ENCODE measurements at regions not wholly inside any gene's neighbourhood (a gene's known extent, or its start where the extent isn't known, plus 50 kb on each side); places are given as distances from the start of the nearest gene placed in this dataset.
A peak's percentile ranks its signal among the peaks of the same experiment; 100 is the strongest.

DNA sequence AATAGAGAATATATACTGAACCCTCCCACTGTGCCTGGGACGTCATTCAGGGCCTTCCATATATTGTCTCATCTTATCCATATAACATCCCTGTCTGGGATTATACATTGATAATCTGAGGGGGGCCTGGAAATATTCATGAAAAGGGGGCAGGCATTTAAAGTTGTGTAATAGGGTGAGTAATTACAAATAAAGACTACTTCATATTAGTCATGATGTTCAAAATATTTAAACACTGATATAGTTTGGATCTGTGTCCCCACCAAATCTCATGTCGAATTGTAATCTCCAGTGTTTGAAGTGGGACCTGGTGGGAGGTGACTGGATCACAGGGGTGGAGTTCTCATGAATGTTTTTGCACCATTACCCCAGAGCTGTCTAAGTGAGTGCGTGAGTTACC is 97.8 kb downstream of the AQP9 start:
- no peak for DNase-seq (ENCODE audit: low spot score)

DNA sequence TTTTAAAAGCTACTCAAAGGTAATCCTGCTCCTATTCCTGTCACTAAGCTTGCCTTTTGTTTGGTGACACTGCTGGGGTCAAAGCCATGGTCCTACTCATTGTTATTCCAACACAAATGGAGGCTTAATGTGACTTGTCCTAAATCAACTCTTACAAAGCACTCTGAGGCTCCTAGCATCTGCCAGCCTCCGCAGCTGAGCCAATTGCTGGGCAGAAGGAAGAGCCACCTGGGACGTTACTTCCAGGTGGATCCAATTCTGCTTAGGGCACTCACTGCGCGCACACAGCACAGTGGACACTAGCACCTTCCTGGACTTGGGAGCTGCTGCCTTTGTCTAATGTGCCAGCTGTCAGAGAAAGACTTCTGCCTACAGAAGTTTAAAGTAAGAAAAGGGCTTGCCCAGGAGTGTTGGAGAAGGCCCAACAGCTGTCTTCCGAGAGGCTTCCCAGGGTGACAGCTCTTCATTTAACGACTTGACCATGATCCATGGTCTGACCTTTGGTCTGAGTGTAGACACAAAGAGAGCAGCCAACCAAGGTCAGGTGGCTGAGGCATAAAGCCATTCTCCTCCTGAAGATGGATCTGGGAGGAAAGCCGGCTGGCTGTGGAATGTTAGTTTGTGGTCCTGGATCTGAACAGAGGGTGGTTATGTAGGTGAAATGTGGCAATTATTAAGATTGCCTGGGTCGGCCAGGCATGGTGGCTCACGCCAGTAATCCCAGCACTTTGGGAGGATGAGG is 102.2 kb downstream of the AQP9 start:
- DNase-seq (ENCODE audit: low spot score): no peak

DNA sequence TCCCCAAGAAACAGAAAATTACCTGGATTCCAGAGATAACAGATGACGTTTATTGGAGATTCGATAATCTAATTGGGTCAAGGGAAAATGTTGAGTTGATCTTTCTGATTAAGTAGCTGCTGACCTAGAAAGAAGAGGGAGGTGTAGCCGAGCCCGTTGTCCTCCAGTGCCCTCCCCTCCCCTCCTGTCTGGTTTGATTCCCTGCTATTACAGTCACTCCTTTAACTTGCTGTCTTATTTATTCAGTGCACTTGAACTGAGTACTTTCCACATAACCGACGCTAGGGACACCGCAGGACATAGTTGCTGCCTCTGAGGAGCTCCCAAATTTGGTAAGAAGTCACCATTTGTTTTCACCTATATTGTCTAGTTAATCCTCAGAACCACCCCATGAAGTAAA is 103.7 kb downstream of the AQP9 start:
- no peak for DNase-seq (ENCODE audit: low spot score)

DNA sequence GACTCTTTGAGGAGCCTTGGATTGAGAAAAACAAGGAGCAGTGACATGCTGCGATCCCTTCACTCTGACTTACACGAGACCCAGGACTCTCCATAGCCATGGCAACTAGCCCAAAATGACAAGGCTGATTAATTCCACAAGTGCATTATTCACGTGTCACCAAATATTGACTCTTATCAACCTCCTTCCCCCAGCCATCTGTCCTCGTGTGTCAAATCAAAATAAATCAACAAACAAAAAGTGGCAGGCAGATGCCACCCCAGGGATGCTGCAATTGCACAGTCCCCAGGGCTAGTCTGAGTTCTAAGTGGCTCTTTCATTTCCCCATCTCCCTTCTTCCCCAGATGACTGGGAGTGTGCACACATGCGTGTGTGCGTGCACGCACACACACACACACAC is 104.9 kb downstream of the AQP9 start:
- DNase-seq (ENCODE audit: low spot score): no peak

DNA sequence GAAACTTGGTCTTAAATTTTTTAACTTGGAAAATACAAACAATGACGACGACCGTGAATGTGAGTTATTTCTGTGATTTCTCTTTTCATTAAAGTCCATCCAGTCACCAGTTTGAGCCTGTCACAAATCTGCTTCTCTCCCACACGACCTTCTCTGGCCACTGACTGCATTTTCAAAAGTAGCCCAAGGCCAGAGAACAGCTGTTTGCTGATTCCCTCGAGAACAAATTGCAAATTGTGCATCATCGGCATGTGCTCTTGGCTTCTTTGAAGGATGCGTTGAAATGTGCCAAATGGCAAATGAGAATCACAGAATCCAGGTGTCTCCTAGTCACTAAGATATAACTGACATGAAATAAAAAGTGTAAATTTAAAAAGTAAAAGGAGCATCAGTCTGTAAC is 106.4 kb downstream of the AQP9 start:
- no peak for DNase-seq (ENCODE audit: low spot score)

DNA sequence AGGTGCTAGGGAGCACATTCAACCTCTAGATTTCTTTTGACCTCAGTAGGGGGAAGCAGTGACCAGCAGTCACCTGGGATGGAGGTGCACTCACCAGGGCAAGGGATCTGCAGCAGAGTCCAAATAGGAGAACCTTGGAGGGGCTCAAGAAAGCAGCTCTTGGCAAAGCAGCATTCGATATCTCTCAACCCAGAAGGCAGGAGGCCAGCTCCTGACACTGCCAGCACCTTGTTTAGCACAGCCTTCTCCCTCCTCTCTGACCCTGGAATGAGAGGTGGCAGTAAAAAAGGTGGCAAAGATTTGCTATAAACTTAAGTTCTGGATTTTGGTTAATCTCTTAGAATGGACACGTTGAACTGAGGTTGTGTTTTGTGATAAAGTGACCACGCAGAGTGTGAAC is 107.9 kb downstream of the AQP9 start:
- DNase-seq (ENCODE audit: low spot score): no peak

DNA sequence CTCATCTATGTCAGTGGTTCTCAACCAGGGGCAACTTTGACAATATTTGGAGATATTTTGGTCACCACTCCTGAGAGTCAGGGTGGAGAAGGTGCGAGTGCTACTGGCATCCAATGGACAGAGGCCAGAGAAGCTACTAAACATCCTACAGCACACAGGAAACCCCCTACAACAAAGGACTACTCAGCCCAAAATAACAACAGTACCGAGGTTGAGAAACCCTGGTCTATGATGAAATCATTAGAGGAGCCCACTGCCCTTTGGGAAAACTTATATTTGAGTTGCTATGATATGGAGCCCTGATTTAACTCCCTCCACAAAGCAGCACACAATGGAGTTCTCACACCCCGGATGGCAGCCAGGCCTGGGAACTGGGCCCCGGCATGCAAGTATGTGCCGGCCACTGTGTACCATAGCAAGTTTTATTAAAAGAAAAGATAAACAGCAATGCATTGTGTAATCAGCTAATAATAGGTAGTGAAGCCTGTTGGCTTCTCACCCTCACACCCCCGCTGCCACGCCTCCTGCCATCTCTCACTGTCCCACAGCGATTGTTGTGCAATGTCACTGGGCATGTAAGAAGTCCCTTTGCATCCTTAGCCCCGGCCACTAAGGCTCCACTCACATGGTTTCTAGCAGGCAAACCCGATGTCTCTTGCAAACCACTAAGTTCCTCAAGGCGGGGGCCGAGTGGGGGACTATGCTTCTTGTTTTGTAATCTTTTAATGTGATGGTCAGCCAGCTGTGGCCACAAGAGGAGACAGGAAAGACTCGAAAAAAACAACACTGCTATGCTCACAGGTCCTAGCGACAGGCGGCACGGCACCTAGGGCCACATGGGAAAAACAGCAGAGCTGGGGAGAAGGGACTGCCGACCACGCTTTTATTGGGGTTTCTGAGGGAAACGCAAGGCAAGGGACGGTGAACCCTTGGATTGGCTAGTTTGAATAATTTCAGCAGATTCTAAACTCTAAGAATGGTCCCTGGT is 110.0 kb downstream of the AQP9 start:
- DNase-seq (ENCODE audit: low spot score): no peak

DNA sequence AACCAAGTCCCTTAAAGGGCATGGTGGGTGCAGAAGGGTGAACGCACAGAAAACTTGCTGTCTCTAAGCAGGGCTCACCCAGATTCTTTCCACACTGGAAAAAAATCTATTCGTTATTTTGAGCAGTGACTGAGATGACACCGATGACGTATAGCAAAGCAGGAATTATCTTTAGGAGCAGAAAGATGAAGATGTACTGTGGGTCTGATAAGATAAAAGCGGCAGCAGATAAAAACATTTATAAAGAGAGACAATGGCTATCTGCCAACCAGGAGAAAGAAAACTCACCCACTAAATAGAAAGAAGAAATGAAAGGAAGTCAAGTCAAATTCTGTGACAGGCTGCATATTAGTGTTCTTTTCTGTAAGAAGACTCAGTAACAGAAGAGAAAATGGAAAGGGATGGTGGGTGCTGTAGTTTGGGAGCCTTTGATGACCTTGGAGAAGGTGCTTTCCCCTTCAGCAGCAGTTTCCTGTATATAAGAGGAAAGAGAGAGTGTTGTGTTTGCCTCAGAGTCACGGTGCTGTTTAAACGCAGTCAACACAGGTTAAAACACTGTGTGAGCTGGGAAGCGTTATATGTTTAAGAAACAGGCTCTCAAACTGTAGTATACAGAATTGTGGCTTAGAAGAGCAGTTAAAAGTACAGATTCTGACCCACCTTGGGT is 111.6 kb downstream of the AQP9 start:
- DNase-seq (ENCODE audit: low spot score): no peak

DNA sequence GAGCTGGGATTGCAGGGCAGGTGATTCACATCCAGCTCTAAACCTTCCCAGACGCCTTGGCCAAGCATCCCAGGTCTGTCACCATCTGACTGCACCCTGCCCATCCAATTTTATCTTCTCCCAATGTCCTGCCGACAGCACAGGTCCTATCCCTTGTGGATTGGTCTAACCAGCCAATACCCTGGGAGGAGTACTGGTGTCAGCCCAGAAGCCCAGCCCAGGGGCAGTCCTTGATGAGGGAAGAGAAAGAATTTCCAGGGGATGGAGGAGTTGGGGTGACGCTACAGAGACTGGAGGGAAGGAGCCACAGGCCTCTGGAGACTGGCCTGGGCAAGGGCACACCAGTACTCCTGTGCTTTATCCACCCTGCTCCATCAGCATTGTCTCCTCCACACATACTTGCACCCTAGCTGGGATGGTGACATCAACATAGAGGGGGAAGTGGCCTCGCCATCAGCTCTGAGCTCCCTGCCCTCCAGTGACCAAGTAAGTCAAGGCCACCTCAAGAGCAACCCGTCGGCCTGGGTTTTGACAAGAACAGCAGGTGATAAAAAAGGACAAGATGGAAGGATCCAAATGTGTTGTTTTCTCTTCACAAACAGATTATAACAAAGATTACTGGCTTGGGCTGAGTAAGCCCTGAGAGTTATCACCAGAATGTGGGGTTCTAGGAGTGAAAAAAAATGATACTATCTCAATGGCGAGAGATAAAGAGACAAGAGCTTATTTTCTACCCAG is 114.6 kb downstream of the AQP9 start:
- no peak for DNase-seq (ENCODE audit: low spot score)

DNA sequence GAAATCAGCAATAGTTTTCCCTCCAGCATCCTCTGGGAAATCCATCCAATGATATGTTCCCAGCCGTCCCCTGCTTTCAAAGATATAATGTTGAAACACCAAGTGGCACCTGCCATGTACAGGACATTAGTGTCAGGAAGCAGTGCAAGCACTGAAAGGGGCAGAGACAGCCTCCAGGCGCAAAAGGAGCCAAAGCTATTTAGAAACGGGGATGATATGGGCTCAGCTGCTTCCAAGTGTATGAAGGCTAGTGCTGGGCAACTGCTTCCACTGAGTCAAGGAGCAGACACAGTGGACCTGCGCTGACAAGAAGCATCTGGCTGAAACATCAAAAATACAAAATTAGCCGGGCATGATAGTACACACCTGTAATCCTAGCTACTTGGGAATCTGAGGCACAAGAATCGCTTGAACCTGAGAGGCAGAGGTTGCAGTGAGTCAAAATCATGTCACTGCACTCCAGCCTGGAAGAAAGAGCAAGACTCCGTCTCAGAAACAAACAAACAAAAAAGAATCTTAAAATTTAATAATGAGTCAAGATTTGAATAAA is 119.7 kb downstream of the AQP9 start:
- no peak for DNase-seq (ENCODE audit: low spot score)

DNA sequence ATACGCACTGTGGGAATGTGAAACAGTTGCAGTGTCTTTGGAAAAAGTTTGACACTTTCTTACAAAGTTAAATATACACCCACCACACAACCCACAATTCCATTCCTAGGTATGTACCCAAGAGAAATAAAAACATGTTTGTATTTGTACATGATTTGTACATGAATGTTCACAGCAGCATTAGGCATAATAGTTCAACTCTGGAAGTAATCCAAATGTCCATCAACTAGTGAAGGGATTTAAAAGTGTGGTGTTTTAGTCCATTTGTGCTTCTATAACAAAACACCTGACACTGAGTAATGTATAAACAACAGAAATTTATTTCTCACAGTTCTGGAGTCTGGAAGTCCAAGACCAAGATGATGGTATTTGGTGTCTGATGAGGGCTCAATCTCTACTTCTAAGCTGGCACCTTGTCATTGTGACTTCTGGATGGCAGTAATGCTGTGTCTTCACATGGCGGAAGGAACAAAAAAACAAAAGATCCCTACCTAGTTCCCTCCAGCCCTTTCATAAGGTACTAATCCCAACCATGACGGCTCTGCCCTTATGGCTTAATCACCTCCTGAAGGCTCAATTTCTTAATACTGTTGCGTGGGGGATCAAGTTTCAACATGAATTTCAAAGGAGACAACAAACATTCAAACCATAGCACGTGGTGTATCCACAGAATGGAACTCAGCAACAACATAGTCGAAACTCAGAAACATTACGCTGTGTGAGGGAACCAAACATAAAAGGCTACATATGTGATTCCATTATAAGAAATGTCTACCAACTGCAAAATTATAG is 120.5 kb downstream of the AQP9 start:
- no peak for DNase-seq (ENCODE audit: low spot score)

DNA sequence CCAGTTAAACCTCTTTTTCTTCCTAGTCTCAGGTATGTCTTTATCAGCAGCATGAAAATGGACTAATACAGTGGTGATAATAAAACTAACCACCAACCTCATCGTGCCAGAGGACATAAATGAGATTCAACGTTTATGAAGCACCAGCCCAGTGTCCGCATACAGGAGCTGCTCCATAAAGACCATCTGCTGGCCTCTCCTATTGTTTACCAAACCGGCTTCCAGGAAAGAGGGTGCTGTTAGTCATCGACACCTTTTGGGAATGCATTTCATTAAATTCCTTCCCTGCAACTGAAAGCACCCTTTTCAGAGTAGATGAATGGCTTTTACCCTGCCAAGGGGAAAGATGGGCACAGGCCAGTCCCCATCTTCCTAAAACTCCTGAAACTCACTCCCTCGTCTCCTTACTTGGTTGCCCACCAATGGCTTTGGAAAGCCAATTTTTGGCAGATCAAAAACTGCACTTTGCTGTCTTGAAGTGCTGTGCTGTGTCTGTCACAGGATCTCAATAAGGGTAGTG is 122.1 kb downstream of the AQP9 start:
- no peak for DNase-seq (ENCODE audit: low spot score)

DNA sequence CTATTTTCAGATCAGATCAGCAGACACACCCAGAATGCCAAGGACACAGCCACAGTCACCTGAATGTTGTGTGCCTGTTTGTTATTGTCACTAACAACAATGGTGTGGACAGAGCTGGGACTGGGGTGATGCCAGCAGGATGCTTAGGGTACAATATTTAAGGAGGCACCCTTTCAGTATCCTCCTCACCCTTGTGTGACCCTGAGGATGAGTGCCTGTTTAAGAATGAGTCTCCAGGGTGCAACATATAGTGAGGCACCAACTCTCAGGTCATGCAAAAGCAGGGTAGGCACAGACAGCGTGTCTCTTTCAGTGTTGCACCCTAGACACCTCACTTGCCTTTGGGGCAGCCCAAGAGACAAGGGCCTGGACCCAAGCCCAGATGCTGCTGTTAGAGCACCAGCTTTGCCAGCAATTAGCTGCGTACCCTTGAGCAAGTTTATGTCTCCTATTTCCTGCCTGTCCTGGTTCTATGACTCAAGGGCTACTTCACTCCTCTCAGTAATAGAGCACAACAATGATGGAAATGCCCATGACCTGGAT is 122.6 kb downstream of the AQP9 start:
- no peak for DNase-seq (ENCODE audit: low spot score)

DNA sequence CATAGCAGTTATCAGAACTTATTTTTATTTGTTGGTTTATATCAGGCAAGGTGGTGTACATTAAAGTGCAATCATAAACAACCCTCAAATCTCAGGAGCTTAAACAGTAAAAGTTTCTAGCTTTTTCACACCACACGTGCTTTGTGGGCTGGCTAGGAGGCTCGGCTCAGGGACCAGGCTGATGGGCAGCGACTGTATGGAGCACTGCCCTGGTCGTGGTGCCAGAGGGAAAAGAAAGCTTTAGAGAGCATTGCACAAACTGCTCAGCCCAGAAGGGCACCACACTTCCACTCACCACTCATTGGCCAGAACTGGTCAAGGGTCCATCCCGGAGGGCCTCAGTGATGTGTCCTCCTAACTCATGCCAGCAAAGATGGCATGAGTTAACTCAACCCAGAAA is 123.2 kb downstream of the AQP9 start:
- DNase-seq (ENCODE audit: low spot score): no peak

DNA sequence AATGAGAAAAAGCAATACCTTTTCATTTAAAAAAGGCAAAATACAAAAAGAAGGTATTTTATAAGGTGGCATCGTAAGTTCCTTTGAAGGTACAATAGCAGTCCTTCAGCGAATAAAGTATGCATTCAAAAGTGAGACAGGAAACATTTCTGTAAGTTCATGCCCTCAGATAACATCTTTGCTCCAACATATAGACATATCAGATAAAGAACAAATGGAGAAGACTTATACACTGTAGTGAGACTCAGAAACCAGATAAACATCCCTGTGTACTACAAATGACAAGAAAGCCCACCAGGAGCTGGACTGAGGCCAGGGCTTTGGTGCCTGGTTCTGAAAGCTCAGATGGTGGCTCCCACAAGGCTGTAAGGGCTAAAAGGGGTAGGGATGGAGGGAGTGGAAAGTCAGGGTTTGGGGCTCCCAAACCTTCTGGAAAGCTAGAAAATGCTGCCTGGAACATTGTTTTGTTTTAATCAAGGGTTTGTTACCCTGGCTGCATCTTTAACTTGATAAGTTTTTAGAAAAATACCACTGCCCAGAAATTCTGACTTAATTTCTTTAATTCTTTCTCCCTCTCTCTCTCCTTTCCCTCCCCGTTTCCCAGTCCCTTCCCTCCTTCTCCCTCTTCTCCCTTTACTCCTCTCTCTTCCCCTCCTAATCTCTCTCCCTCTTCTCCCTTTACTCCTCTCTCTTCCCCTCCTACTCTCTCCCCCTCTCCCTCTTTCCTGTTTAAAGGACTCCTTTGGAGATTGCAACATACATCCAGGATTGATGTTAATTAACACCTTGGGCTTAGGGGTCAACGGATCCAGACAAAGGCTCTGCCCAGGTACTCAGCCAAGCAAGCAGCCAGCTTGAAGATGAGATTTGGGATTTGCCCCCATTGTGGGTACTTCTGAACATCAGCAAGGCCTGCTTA is 126.1 kb downstream of the AQP9 start:
- DNase-seq (ENCODE audit: low spot score): no peak

DNA sequence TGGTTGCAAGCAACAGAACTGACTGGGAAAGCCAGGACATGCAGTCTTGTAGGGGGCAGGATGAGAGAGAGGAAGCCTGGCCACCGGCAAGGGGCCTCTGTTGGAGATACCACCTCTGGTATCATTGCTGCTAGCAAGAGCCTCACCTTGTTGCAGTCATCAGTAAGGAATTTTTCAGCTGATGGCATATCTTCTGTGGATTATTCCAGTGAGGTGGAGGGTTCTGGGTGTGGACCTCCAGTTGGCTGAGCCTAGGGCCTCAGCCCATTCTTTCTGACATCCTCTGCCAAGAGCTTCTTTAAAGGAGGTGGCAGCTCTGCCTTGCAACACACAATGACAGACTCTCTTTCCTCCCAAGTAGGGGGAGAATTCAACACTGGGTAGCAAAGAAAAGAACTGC is 128.9 kb downstream of the AQP9 start:
- DNase-seq (ENCODE audit: low spot score): no peak

DNA sequence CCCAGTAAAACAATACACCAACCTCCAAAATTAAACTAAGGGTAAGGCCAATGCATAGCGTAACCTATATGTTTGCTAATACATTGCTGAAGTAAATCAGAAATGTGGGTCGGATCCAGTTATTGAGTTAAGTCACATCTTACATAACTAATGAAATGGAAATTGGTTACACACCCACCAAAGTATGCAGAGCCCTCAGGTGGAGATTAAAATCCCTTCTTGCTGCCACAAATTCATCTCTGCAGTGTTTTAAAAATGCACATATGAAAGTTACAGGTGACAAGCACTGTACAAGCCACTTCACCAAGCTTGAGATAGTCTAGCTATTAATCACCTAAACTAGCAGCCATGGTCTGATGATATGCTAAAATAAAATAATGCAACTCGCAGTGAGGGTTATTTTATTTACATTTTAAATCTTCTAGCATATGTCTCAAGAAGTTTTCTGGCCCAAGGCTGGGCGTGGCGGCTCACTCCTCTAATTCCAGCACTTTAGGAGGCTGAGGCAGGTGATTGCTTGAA is 130.6 kb downstream of the AQP9 start:
- DNase-seq (ENCODE audit: low spot score): no peak

DNA sequence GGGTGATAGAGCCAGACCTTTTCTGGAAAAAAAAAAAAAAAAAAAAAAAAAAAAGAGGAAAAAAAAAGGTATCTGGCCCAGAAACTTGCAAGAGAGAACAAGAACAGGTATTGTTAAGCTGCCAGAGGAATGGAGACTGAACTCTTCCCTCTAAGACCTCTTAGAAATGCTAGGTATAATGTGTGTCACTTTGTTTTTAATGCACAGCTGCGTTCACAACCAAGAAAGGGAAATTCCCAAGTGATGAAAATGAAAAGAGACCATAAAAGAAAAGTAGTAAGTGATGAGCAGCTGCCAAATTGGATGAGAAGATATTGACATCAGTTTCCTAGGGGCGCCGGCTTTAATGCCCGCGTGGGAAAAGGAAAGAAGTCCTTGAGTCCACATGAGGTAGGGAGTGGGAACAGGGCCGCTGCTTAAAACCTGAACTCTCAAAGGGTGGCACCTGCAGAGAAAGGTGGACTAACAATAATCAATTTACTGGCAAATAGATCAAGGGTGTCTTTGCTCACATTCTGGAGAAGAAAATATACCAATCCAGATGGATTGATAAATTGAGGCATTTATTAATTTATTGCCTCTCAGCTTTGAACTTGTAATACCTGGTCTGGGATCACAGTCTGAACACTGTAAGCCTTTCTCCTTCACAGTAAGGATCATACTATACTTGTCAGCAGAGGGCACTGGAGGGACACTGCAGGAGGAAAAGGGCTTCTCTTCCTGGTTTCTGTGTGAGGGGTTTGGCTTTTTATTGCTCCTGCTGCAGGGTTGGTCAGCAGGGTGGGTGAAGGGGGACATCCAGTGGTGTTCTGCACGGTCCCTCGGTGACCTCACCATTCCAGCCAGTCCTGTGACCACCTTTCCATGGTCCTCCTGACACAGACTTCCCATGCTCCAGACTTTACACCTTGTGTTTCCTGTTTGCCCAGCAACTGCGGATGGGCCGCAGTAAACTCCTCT is 131.6 kb downstream of the AQP9 start:
- peak; percentile 66 for DNase-seq (ENCODE audit: low spot score)

Measured in kidney capillary endothelial cell (primary cell).